Natural killer cell (primary cell): ENCODE measurements at regions not wholly inside any gene's neighbourhood (a gene's known extent, or its start where the extent isn't known, plus 50 kb on each side); places are given as distances from the start of the nearest gene placed in this dataset.

Experiments
- ATAC-seq, 3 donors: fragments of 150-1000 bp in 2 of 3; fragments of 200-7000 bp in 1 of 3; cut with Tn5 transposase; 1 replicate in 1 of 3; 2 replicates in 2 of 3; pipeline ENCODE4 v1.10.0; 2021; ENCODE audit warnings: mild to moderate bottlenecking in 2 of 3, moderate library complexity in 2 of 3
- DNase-seq, 2 donors: peaks; one replicate each; pipeline versions ENCODE4 v3.0.0 to v3.0.0-alpha.2; 2013 to 2021; ENCODE audit warnings: mixed read lengths in 1 of 2
- H3K27ac ChIP-seq: one replicate; pipeline ENCODE4 v1.5.1; 2013; ENCODE audit warnings: mild to moderate bottlenecking, low read length
- H3K27me3 ChIP-seq: one replicate; pipeline ENCODE4 v1.6.1; 2013; ENCODE audit warnings: low read length; ENCODE audit not compliant: control insufficient read depth, insufficient read depth
- H3K36me3 ChIP-seq: one replicate; pipeline ENCODE4 v1.6.1; 2013; ENCODE audit warnings: low read length; ENCODE audit not compliant: control insufficient read depth, insufficient read depth
- H3K4me1 ChIP-seq: one replicate; pipeline ENCODE4 v1.6.1; 2013; ENCODE audit warnings: low read length; ENCODE audit not compliant: control insufficient read depth, insufficient read depth
- H3K4me3 ChIP-seq: one replicate; pipeline ENCODE4 v1.5.1; 2013; ENCODE audit warnings: low read length
- H3K9me3 ChIP-seq: one replicate; pipeline ENCODE4 v1.6.1; 2013; ENCODE audit warnings: low read length; ENCODE audit not compliant: control insufficient read depth, insufficient read depth
- H3K27ac Mint-ChIP-seq, 2 donors: one replicate each; pipeline ENCODE4 v1.8.0; 2022; ENCODE audit warnings: mild to moderate bottlenecking in 2 of 2, mixed read lengths in 2 of 2, moderate library complexity in 1 of 2
- H3K27me3 Mint-ChIP-seq, 2 donors: one replicate each; pipeline ENCODE4 v1.8.0; 2022; ENCODE audit warnings: low read depth in 2 of 2, mixed read lengths in 2 of 2
- H3K36me3 Mint-ChIP-seq: one replicate; pipeline ENCODE4 v1.8.0; 2022; ENCODE audit warnings: mixed read lengths
- H3K4me1 Mint-ChIP-seq, 2 donors: one replicate each; pipeline ENCODE4 v1.8.0; 2022; ENCODE audit warnings: mixed read lengths in 2 of 2
- H3K4me3 Mint-ChIP-seq: one replicate; pipeline ENCODE4 v1.8.0; 2022; ENCODE audit warnings: mild to moderate bottlenecking, moderate library complexity, mixed read lengths
- H3K9me3 Mint-ChIP-seq, 2 donors: one replicate each; pipeline ENCODE4 v1.8.0; 2022; ENCODE audit warnings: mixed read lengths in 2 of 2
- CTCF ChIP-seq: fragments of 200-600 bp; IDR thresholded peaks from one replicate; pipeline ENCODE4 v1.8.0; 2022; ENCODE audit warnings: antibody characterized with exemption
- WGBS: methylation state at CpG from one replicate; pipeline ENCODE4 v1.1.7; 2013; ENCODE audit warnings: missing lambda C conversion rate; ENCODE audit not compliant: insufficient coverage; 5-methylcytosine and 5-hydroxymethylcytosine counted together
- intact Hi-C: fragments of 100-400 bp; cut with micrococcal nuclease; formaldehyde crosslinking; loops from one replicate; pipeline ENCODE4 v1.14.2; 2022

GRCh38 chr10:37712489-37713131 is 144.8 kb downstream of the ZNF248 start:
- ATAC-seq (no peak), DNase-seq (no peak)
- H3K27ac ChIP-seq: no peak overlapping the region
- H3K4me3 ChIP-seq: no peak overlapping the region
- H3K4me1 ChIP-seq: no peaks in the 10 kb centered on the region
- H3K27ac Mint-ChIP-seq: no peak overlapping the region
- no peaks in the 10 kb centered on the region for H3K36me3 Mint-ChIP-seq
- no peaks in the 10 kb centered on the region for H3K4me1 Mint-ChIP-seq
- 82% methylated on average over 4 of the region's 4 CpGs for WGBS
- no peaks in the 10 kb centered on the region for H3K36me3 ChIP-seq
- no peaks in the 10 kb centered on the region for H3K27me3 ChIP-seq
- H3K4me3 Mint-ChIP-seq: no peak overlapping the region
- peaks cover 20% of the 10 kb centered on the region for H3K9me3 ChIP-seq
- peaks cover 6 to 14% of the 10 kb centered on the region in 2 donors for H3K9me3 Mint-ChIP-seq
- intact Hi-C loops: no loop called here
- TF ChIP-seq CTCF: no peak
- H3K27me3 Mint-ChIP-seq: no peaks in the 10 kb centered on the region

GRCh38 chr10:37711617-37712488 is 145.6 kb downstream of the ZNF248 start:
- Mint-ChIP-seq H3K36me3 (no peaks in the 10 kb centered on the region), H3K27me3 (no peaks in the 10 kb centered on the region), H3K4me3 (no peak overlapping the region), H3K27ac (no peak overlapping the region), H3K4me1 (no peaks in the 10 kb centered on the region), H3K9me3 (peaks cover 7 to 16% of the 10 kb centered on the region in 2 donors)
- peaks cover 20% of the 10 kb centered on the region for H3K9me3 ChIP-seq
- intact Hi-C loops: no loop called here
- H3K4me3 ChIP-seq: no peak overlapping the region
- no peak overlapping the region for H3K27ac ChIP-seq
- no peaks in the 10 kb centered on the region for H3K27me3 ChIP-seq
- no peak for TF ChIP-seq CTCF
- 88% methylated on average over 13 of the region's 13 CpGs for WGBS
- DNase-seq (no peak), ATAC-seq (no peak)
- no peaks in the 10 kb centered on the region for H3K36me3 ChIP-seq
- no peaks in the 10 kb centered on the region for H3K4me1 ChIP-seq

GRCh38 chr10:37710831-37711616 is 146.4 kb downstream of the ZNF248 start:
- intact Hi-C loops: no loop called here
- H3K4me1 ChIP-seq: no peaks in the 10 kb centered on the region
- H3K4me1 Mint-ChIP-seq: no peaks in the 10 kb centered on the region
- DNase-seq (no peak), ATAC-seq (no peak)
- no peaks in the 10 kb centered on the region for H3K27me3 Mint-ChIP-seq
- no peaks in the 10 kb centered on the region for H3K36me3 ChIP-seq
- H3K27me3 ChIP-seq: no peaks in the 10 kb centered on the region
- WGBS: 88% methylated on average over 7 of the region's 7 CpGs
- H3K27ac Mint-ChIP-seq: no peak overlapping the region
- peaks cover 9 to 16% of the 10 kb centered on the region in 2 donors for H3K9me3 Mint-ChIP-seq
- H3K27ac ChIP-seq: no peak overlapping the region
- no peak for TF ChIP-seq CTCF
- no peaks in the 10 kb centered on the region for H3K36me3 Mint-ChIP-seq
- peaks cover 23% of the 10 kb centered on the region for H3K9me3 ChIP-seq
- H3K4me3 Mint-ChIP-seq: no peak overlapping the region
- H3K4me3 ChIP-seq: no peak overlapping the region
